ENCODE measurements at regions not wholly inside any gene's neighbourhood (a gene's known extent, or its start where the extent isn't known, plus 50 kb on each side); places are given as distances from the start of the nearest gene placed in this dataset.

GRCh38 chr18:69300185-69300584 is 100.5 kb upstream of the DOK6 start (continued):
- TF ChIP-seq ZNF462 (CRISPR knock-in tag; IDR thresholded peaks at IDR 0.05) (no peak), EZH2phosphoT487 (IDR thresholded peaks at IDR 0.05; ENCODE audit: unreplicated experiment) (no peak), REST (IDR thresholded peaks at IDR 0.05; ENCODE audit: unreplicated experiment) (no peak), ZNF114 (CRISPR knock-in tag; IDR thresholded peaks at IDR 0.05) (no peak), POLR2AphosphoS5 (IDR thresholded peaks at IDR 0.05; ENCODE audit: low read depth) (no peak), CREB1 (CRISPR knock-in tag; IDR thresholded peaks at IDR 0.05; ENCODE audit: low read depth) (no peak), STAT1 (IDR thresholded peaks at IDR 0.05; ENCODE audit: unreplicated experiment) (no peak)
- TF ChIP-seq, protein P1, sequence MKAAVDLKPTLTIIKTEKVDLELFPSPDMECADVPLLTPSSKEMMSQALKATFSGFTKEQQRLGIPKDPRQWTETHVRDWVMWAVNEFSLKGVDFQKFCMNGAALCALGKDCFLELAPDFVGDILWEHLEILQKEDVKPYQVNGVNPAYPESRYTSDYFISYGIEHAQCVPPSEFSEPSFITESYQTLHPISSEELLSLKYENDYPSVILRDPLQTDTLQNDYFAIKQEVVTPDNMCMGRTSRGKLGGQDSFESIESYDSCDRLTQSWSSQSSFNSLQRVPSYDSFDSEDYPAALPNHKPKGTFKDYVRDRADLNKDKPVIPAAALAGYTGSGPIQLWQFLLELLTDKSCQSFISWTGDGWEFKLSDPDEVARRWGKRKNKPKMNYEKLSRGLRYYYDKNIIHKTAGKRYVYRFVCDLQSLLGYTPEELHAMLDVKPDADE (IDR thresholded peaks at IDR 0.05) = no peak
